Endothelial cell of umbilical vein (primary cell): ENCODE measurements at regions not wholly inside any gene's neighbourhood (a gene's known extent, or its start where the extent isn't known, plus 50 kb on each side); places are given as distances from the start of the nearest gene placed in this dataset.

Experiments used
- BruUV-seq: library from RNA; stranded (reverse); fragments of 400-500 nt; replicated peaks from 2 replicates; lab custom pipeline; 2021; lab: Mats Ljungman, UMichigan
- CTCF ChIA-PET: fragments of 300-600, 350-600 bp; sonication (Branson Sonifier 250); formaldehyde crosslinking; loops from one replicate; lab custom pipeline; 2021; ENCODE audit warnings: antibody characterized with exemption, inconsistent platforms; lab: Charles Lee
- POLR2A ChIA-PET: fragments of 300-600, 350-600 bp; sonication (Branson Sonifier 250); formaldehyde crosslinking; loops from one replicate; lab custom pipeline; 2021; ENCODE audit warnings: antibody characterized with exemption, inconsistent platforms; lab: Charles Lee
- DNase-seq: peaks from one replicate; pipeline ENCODE4 v3.0.0-alpha.2; 2011; ENCODE audit warnings: low read depth, low spot score
- FAIRE-seq: peaks from 2 replicates; lab custom pipeline; 2011; peaks lifted over from hg19 to GRCh38; lab: Jason Lieb, UNC
- H2AFZ ChIP-seq: 2 replicates; pipeline ENCODE4 v1.6.0; 2012; ENCODE audit warnings: low read depth, low read length, control low read depth, inconsistent platforms
- H3K27ac ChIP-seq: 2 replicates; pipeline ENCODE4 v1.5.1; 2011; ENCODE audit warnings: low read depth, mild to moderate bottlenecking, control low read depth, low read length, moderate library complexity; ENCODE audit not compliant: insufficient read depth
- H3K27me3 ChIP-seq, 2 experiments: 2 replicates each; pipeline versions ENCODE4 v1.6.0 to v1.6.1; 2011; ENCODE audit warnings: low read length in 2 of 2, mixed read lengths in 1 of 2; ENCODE audit not compliant: control insufficient read depth in 2 of 2, insufficient read depth in 2 of 2
- H3K36me3 ChIP-seq, 2 experiments: 2 replicates in 1 of 2; 3 replicates in 1 of 2; pipeline ENCODE4 v1.5.1; 2011; ENCODE audit warnings: low read length in 2 of 2, mild to moderate bottlenecking in 1 of 2, moderate library complexity in 1 of 2; ENCODE audit not compliant: control insufficient read depth in 2 of 2, insufficient read depth in 2 of 2; ENCODE audit errors: extremely low read depth in 1 of 2
- H3K4me1 ChIP-seq: 3 replicates; pipeline ENCODE4 v1.5.1; 2011; ENCODE audit warnings: mild to moderate bottlenecking, low read length; ENCODE audit not compliant: control insufficient read depth, insufficient read depth; ENCODE audit errors: extremely low read depth
- H3K4me2 ChIP-seq: 2 replicates; pipeline ENCODE4 v1.6.1; 2011; ENCODE audit warnings: low read length, control low read depth, mixed read lengths; ENCODE audit not compliant: insufficient read depth
- H3K4me3 ChIP-seq, 3 experiments: fragments of 200-600 bp in 1 of 3; sonication (generic), shearing (Covaris generic) in 1 of 3; replicated peaks in 1 of 3; 2 replicates each; pipeline ENCODE4 v1.5.1; 2011 to 2016; ENCODE audit warnings: control low read depth in 3 of 3, low read length in 3 of 3, mild to moderate bottlenecking in 2 of 3, inconsistent platforms in 1 of 3, low read depth in 1 of 3, moderate library complexity in 1 of 3; ENCODE audit not compliant: insufficient read depth in 1 of 3
- H3K79me2 ChIP-seq: 2 replicates; pipeline ENCODE4 v1.6.0; 2012; ENCODE audit warnings: low read length, inconsistent platforms; ENCODE audit not compliant: control insufficient read depth, insufficient read depth
- H3K9ac ChIP-seq: replicated peaks from 2 replicates; pipeline ENCODE3; 2011; ENCODE audit warnings: low read length, control low read depth; ENCODE audit not compliant: insufficient read depth; ENCODE audit errors: extremely low read depth
- H3K9me1 ChIP-seq: replicated peaks from 3 replicates; pipeline ENCODE4 v1.6.0; 2011; ENCODE audit warnings: mild to moderate bottlenecking, low read length; ENCODE audit not compliant: control insufficient read depth, insufficient read depth; ENCODE audit errors: extremely low read depth
- H3K9me3 ChIP-seq: replicated peaks from 2 replicates; pipeline ENCODE4 v1.5.1; 2012; ENCODE audit warnings: low read length, inconsistent platforms; ENCODE audit not compliant: control insufficient read depth, insufficient read depth
- H4K20me1 ChIP-seq: replicated peaks from 2 replicates; pipeline ENCODE3; 2011; ENCODE audit warnings: mild to moderate bottlenecking, low read length; ENCODE audit not compliant: control insufficient read depth, insufficient read depth; ENCODE audit errors: extremely low read depth
- CTCF ChIP-seq, 2 donors: IDR thresholded peaks; 1 replicate in 1 of 2; 2 replicates in 1 of 2; pipeline ENCODE4 v1.5.1; 2011; ENCODE audit warnings: low read length in 2 of 2, mild to moderate bottlenecking in 2 of 2, moderate library complexity in 2 of 2, control low read depth in 1 of 2, inconsistent platforms in 1 of 2, low read depth in 1 of 2; ENCODE audit not compliant: insufficient read depth in 1 of 2; ENCODE audit errors: extremely low read depth in 1 of 2
- EZH2 ChIP-seq: IDR thresholded peaks from 2 replicates; pipeline ENCODE4 v1.6.1; 2012; ENCODE audit warnings: borderline replicate concordance, low read depth, mild to moderate bottlenecking, moderate library complexity, low read length, inconsistent platforms; ENCODE audit not compliant: severe bottlenecking
- FOS ChIP-seq: IDR thresholded peaks from 2 replicates; pipeline ENCODE4 v1.6.1; 2011; ENCODE audit warnings: mild to moderate bottlenecking, low read length, moderate library complexity, borderline replicate concordance; ENCODE audit not compliant: insufficient read depth
- GATA2 ChIP-seq: IDR thresholded peaks from 2 replicates; pipeline ENCODE4 v1.7.0; 2011; ENCODE audit warnings: low read depth, mild to moderate bottlenecking, moderate library complexity, mixed read lengths, low read length; ENCODE audit not compliant: insufficient read length, insufficient read depth
- JUN ChIP-seq: IDR thresholded peaks from 2 replicates; pipeline ENCODE4 v1.6.1; 2011; ENCODE audit warnings: borderline replicate concordance, low read depth; ENCODE audit not compliant: insufficient read length, insufficient read depth
- MAX ChIP-seq: IDR thresholded peaks from 2 replicates; pipeline ENCODE4 v1.6.1; 2011; ENCODE audit not compliant: insufficient read depth, insufficient read length
- MYC ChIP-seq: IDR thresholded peaks from one replicate; pipeline ENCODE4 v1.6.1; 2011; ENCODE audit warnings: mild to moderate bottlenecking, low read depth, low read length
- POLR2A ChIP-seq: IDR thresholded peaks from 2 replicates; pipeline ENCODE4 v1.6.1; 2012; ENCODE audit warnings: low read depth, mild to moderate bottlenecking, control low read depth, low read length
- POLR2AphosphoS5 ChIP-seq: IDR thresholded peaks from 2 replicates; pipeline ENCODE4 v1.6.1; 2012; ENCODE audit warnings: low read depth, mild to moderate bottlenecking, control low read depth, low read length, moderate library complexity; ENCODE audit not compliant: insufficient read depth
- dilution Hi-C: fragments of 300-500 bp; cut with MboI; formaldehyde crosslinking; loops from one replicate; pipeline ENCODE4 v1.15.0; 2019; ENCODE audit warnings: low sequenced_read_pairs; ENCODE audit not compliant: extremely low pct_ligation_motif_present
- intact Hi-C: fragments of 100-400 bp; cut with micrococcal nuclease; formaldehyde crosslinking; loops from one replicate; pipeline ENCODE4 v1.10.0; 2022

GRCh38 chr13:36752673-36753072 is 66.3 kb upstream of the RFXAP start:
- TF ChIP-seq MAX (no peak), POLR2A (no peak), JUN (no peak), FOS (no peak), MYC (no peak), GATA2 (no peak), EZH2 (no peak), POLR2AphosphoS5 (no peak), CTCF (IDR thresholded peaks at IDR 0.05; ENCODE audit: extremely low read depth in 1 of 2, insufficient read depth in 1 of 2, low read depth in 1 of 2, low read length in 2 of 2) (no peak)
- POLR2A ChIA-PET: no interaction called here
- Histone ChIP-seq H3K4me1 (no peaks in the 10 kb centered on the region), H3K9me3 (no peaks in the 10 kb centered on the region), H4K20me1 (no peaks in the 10 kb centered on the region), H3K9ac (no peak overlapping the region), H3K27me3 (peaks cover 2% of the 10 kb centered on the region in 2 experiments), H3K4me2 (no peak overlapping the region), H3K27ac (no peak overlapping the region), H3K9me1 (no peaks in the 10 kb centered on the region), H3K4me3 (no peak overlapping the region), H3K36me3 (no peaks in the 10 kb centered on the region), H2AFZ (no peak overlapping the region), H3K79me2 (no peaks in the 10 kb centered on the region)
- intact Hi-C loops (loop anchor here (10.0 kb wide), 1 partner anchor 62 kb away; the partner anchor contains the start of gene RFXAP), dilution Hi-C loops (no loop called here)
- no peak for DNase-seq
- no peak for FAIRE-seq
- no TSS peak for BruUV-seq
- CTCF ChIA-PET: interaction anchor here (1.5 kb wide), 1 partner anchor 17 kb away, joined by 3 read pairs; no protein-coding TSS in a partner anchor
